Gastroesophageal sphincter (tissue), 4 donors: ENCODE measurements at regions not wholly inside any gene's neighbourhood (a gene's known extent, or its start where the extent isn't known, plus 50 kb on each side); places are given as distances from the start of the nearest gene placed in this dataset.

Experiments
- ATAC-seq: fragments of 150-250 bp; one replicate; pipeline ENCODE4 v1.9.1; 2016; ENCODE audit warnings: mild to moderate bottlenecking, moderate library complexity
- H3K27ac ChIP-seq, 4 donors: fragments of 200-600 bp; sonication (generic) in 3 of 4; 1 replicate in 3 of 4; 2 replicates in 1 of 4; pipeline ENCODE4 v1.5.1; 2016 to 2019
- H3K27me3 ChIP-seq: fragments of 200-600 bp; sonication (generic); one replicate; pipeline ENCODE4 v1.5.1; 2019
- H3K36me3 ChIP-seq, 2 donors: fragments of 200-600 bp; sonication (generic); one replicate each; pipeline ENCODE4 v1.5.1; 2019; ENCODE audit warnings: control low read depth in 1 of 2
- H3K4me1 ChIP-seq, 3 donors: fragments of 200-600 bp; sonication (generic); 1 replicate in 2 of 3; 2 replicates in 1 of 3; pipeline ENCODE4 v1.5.1; 2016 to 2019; ENCODE audit warnings: control low read depth in 2 of 3
- H3K4me3 ChIP-seq, 2 donors: fragments of 200-600 bp; sonication (generic); one replicate each; pipeline ENCODE4 v1.5.1; 2019; ENCODE audit warnings: mild to moderate bottlenecking in 1 of 2, moderate library complexity in 1 of 2
- H3K9me3 ChIP-seq, 3 donors: fragments of 200-600 bp; sonication (generic); one replicate each; pipeline ENCODE4 v1.5.1; 2017 to 2019; ENCODE audit warnings: control low read depth in 2 of 3
- CTCF ChIP-seq, 4 experiments: fragments of 200-600 bp in 2 of 4; fragments of 450-650 bp in 2 of 4; sonication (generic) in 1 of 4; IDR thresholded peaks; one replicate each; pipeline ENCODE4 v1.5.1; 2017 to 2019; ENCODE audit warnings: antibody characterized with exemption in 4 of 4, mild to moderate bottlenecking in 2 of 4, moderate library complexity in 2 of 4
- EP300 ChIP-seq: sonication (generic); formaldehyde crosslinking; IDR thresholded peaks from one replicate; pipeline ENCODE4 v1.6.1; 2017; ENCODE audit warnings: antibody characterized with exemption, mild to moderate bottlenecking
- POLR2A ChIP-seq, 2 donors: fragments of 450-650 bp; IDR thresholded peaks; one replicate each; pipeline ENCODE4 v1.6.1; 2017; ENCODE audit warnings: antibody characterized with exemption in 2 of 2, mild to moderate bottlenecking in 2 of 2, moderate library complexity in 1 of 2
- POLR2AphosphoS5 ChIP-seq: sonication (generic); formaldehyde crosslinking; IDR thresholded peaks from one replicate; pipeline ENCODE4 v1.6.1; 2017; ENCODE audit warnings: antibody characterized with exemption
- WGBS, 2 donors: methylation state at CpG; one replicate each; pipeline ENCODE4 v1.1.5; 2018; ENCODE audit warnings: low coverage in 1 of 2; 5-methylcytosine and 5-hydroxymethylcytosine counted together

GRCh38 chr6:14625173-14625895 lies 507.8 kb downstream of the CD83 start:
- H3K9me3 ChIP-seq: peaks cover 0 to 4% (median 0%) of the 10 kb centered on the region in 3 donors
- H3K4me1 ChIP-seq: peaks cover 0 to 21% (median 3%) of the 10 kb centered on the region in 3 donors
- H3K27ac ChIP-seq: no peak overlapping the region
- ATAC-seq: no peak
- H3K4me3 ChIP-seq: no peak overlapping the region
- H3K36me3 ChIP-seq: no peaks in the 10 kb centered on the region
- 76 to 100% methylated on average over 1 to 6 of the region's 8 CpGs for WGBS, 2 donors
- TF ChIP-seq EP300: no peak
- no peaks in the 10 kb centered on the region for H3K27me3 ChIP-seq

- peaks cover 0 to 16% (median 3%) of the 10 kb centered on the region in 3 donors for H3K4me1 ChIP-seq
- no peaks in the 10 kb centered on the region for H3K27me3 ChIP-seq
- H3K9me3 ChIP-seq: peaks cover 0 to 4% (median 0%) of the 10 kb centered on the region in 3 donors
- no peak overlapping the region for H3K4me3 ChIP-seq
- WGBS, 2 donors: 61 to 87% methylated on average over 3 of the region's 6 CpGs
- no peak overlapping the region for H3K27ac ChIP-seq
- ATAC-seq: no peak
- no peaks in the 10 kb centered on the region for H3K36me3 ChIP-seq
- TF ChIP-seq POLR2AphosphoS5: no peak
- TF ChIP-seq EP300: no peak
- no peak for TF ChIP-seq CTCF (IDR thresholded peaks at IDR 0.05)
- TF ChIP-seq POLR2A (IDR thresholded peaks at IDR 0.05): no peak
Observed at GRCh38 chr6:14626556-14626955, 509.0 kb downstream of the CD83 start.

GRCh38 chr6:14630016-14630415 lies 512.4 kb downstream of the CD83 start:
- Histone ChIP-seq H3K4me1 (no peaks in the 10 kb centered on the region), H3K9me3 (peaks cover 0 to 4% (median 0%) of the 10 kb centered on the region in 3 donors), H3K27me3 (no peaks in the 10 kb centered on the region), H3K4me3 (no peak overlapping the region), H3K36me3 (no peaks in the 10 kb centered on the region), H3K27ac (no peak overlapping the region)
- WGBS, 2 donors: 35 to 76% methylated on average over 3 of the region's 12 CpGs
- TF ChIP-seq EP300 (no peak), CTCF (IDR thresholded peaks at IDR 0.05) (no peak), POLR2AphosphoS5 (no peak), POLR2A (IDR thresholded peaks at IDR 0.05) (no peak)
- no peak for ATAC-seq

- H3K36me3 ChIP-seq: no peaks in the 10 kb centered on the region
- TF ChIP-seq CTCF (IDR thresholded peaks at IDR 0.05): no peak
- H3K27ac ChIP-seq: no peak overlapping the region
- 86 to 89% methylated on average over 1 of the region's 3 CpGs for WGBS, 2 donors
- H3K4me1 ChIP-seq: peaks cover 0 to 1% (median 0%) of the 10 kb centered on the region in 3 donors
- no peaks in the 10 kb centered on the region for H3K9me3 ChIP-seq
- no peak for ATAC-seq
- H3K4me3 ChIP-seq: no peak overlapping the region
- no peaks in the 10 kb centered on the region for H3K27me3 ChIP-seq
Observed at GRCh38 chr6:14633479-14633878, 515.9 kb downstream of the CD83 start.

GRCh38 chr6:14634072-14634471 lies 516.5 kb downstream of the CD83 start:
- peaks cover 0 to 7% (median 3%) of the 10 kb centered on the region in 3 donors for H3K4me1 ChIP-seq
- no peaks in the 10 kb centered on the region for H3K36me3 ChIP-seq
- TF ChIP-seq EP300 (no peak), POLR2A (IDR thresholded peaks at IDR 0.05) (no peak), POLR2AphosphoS5 (no peak), CTCF (IDR thresholded peaks at IDR 0.05) (no peak)
- ATAC-seq: no peak
- H3K27me3 ChIP-seq: no peaks in the 10 kb centered on the region
- no peak overlapping the region for H3K4me3 ChIP-seq
- no peaks in the 10 kb centered on the region for H3K9me3 ChIP-seq
- no peak overlapping the region for H3K27ac ChIP-seq
- WGBS, 2 donors: 0 to 93% methylated on average over 1 to 2 of the region's 9 CpGs
